Endothelial cell of umbilical vein (primary cell): ENCODE measurements at regions not wholly inside any gene's neighbourhood (a gene's known extent, or its start where the extent isn't known, plus 50 kb on each side); places are given as distances from the start of the nearest gene placed in this dataset.

Experiments
- FOS ChIP-seq: IDR thresholded peaks from 2 replicates; pipeline ENCODE4 v1.6.1; 2011; ENCODE audit warnings: mild to moderate bottlenecking, low read length, moderate library complexity, borderline replicate concordance; ENCODE audit not compliant: insufficient read depth
- TF ChIP-seq, protein P1 (sequence below), 2 donors: IDR thresholded peaks; 1 replicate in 1 of 2; 2 replicates in 1 of 2; pipeline ENCODE4 v1.5.1; 2011; ENCODE audit warnings: low read length in 2 of 2, mild to moderate bottlenecking in 2 of 2, moderate library complexity in 2 of 2, control low read depth in 1 of 2, inconsistent platforms in 1 of 2, low read depth in 1 of 2; ENCODE audit not compliant: insufficient read depth in 1 of 2; ENCODE audit errors: extremely low read depth in 1 of 2
- TF ChIP-seq, protein P2 (sequence below): IDR thresholded peaks from 2 replicates; pipeline ENCODE4 v1.6.1; 2011; ENCODE audit not compliant: insufficient read depth, insufficient read length

DNA sequence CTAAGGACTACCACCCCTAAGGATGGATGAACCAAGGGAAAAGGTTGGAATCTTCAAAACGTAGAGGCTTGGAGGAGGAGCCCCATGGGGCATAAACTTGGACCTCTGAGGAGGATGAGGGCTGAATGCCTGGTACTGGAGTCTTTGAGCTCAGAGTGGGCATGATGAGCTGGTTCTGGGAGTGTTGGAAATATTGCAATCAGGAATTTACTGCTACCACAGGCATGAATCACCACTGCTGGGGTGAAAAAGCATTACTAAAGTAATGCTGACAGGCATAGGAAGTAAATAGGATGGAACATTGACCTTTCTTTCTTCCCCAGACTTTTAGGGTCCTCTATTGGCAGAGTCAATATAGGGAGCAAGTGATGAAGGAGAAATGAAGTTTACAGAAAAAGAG, 105.8 kb upstream of the RPS6KA3 start:
- TF ChIP-seq, protein P1, sequence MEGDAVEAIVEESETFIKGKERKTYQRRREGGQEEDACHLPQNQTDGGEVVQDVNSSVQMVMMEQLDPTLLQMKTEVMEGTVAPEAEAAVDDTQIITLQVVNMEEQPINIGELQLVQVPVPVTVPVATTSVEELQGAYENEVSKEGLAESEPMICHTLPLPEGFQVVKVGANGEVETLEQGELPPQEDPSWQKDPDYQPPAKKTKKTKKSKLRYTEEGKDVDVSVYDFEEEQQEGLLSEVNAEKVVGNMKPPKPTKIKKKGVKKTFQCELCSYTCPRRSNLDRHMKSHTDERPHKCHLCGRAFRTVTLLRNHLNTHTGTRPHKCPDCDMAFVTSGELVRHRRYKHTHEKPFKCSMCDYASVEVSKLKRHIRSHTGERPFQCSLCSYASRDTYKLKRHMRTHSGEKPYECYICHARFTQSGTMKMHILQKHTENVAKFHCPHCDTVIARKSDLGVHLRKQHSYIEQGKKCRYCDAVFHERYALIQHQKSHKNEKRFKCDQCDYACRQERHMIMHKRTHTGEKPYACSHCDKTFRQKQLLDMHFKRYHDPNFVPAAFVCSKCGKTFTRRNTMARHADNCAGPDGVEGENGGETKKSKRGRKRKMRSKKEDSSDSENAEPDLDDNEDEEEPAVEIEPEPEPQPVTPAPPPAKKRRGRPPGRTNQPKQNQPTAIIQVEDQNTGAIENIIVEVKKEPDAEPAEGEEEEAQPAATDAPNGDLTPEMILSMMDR (IDR thresholded peaks at IDR 0.05; ENCODE audit: extremely low read depth in 1 of 2, insufficient read depth in 1 of 2, low read depth in 1 of 2, low read length in 2 of 2), result no peak
- TF ChIP-seq FOS, result no peak
- TF ChIP-seq, protein P2, sequence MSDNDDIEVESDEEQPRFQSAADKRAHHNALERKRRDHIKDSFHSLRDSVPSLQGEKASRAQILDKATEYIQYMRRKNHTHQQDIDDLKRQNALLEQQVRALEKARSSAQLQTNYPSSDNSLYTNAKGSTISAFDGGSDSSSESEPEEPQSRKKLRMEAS, result no peak
